ENCODE measurements at regions not wholly inside any gene's neighbourhood (a gene's known extent, or its start where the extent isn't known, plus 50 kb on each side); places are given as distances from the start of the nearest gene placed in this dataset.

- no peaks in the 10 kb centered on the region; the same call in 1 of the 2 replicates for H3K9me3 ChIP-seq (ENCODE audit: control insufficient read depth, insufficient read depth, low read length)
- ATAC-seq (ENCODE audit: low read depth) (no peak), DNase-seq (no peak)
- no peak overlapping the region for H2AK5ac ChIP-seq (ENCODE audit: low read depth, low read length)
- H3K4ac ChIP-seq (ENCODE audit: low read depth, low read length) = no peak overlapping the region
- no peak overlapping the region for H2BK20ac ChIP-seq (ENCODE audit: low read depth, low read length)
- no TSS peak for BruUV-seq (replicated peaks)
- WGBS, 2 experiments (ENCODE audit: extremely low coverage in 2 of 2, insufficient read length in 1 of 2) = no CpG with 5 or more reads among the region's 3 CpGs
- no peak overlapping the region for H2AFZ ChIP-seq (replicated peaks; ENCODE audit: low read length, poor library complexity)
- TF ChIP-seq ELK1 (IDR thresholded peaks at IDR 0.05; ENCODE audit: borderline replicate concordance, low read depth, low read length) (no peak), POLR2A (IDR thresholded peaks at IDR 0.05; ENCODE audit: low read depth, low read length) (no peak), MAFK (IDR thresholded peaks at IDR 0.05; ENCODE audit: low read depth, low read length) (no peak), NFE2L2 (IDR thresholded peaks at IDR 0.05; ENCODE audit: low read depth, low read length) (no peak), CTCF (conservative IDR thresholded peaks at IDR 0.05; ENCODE audit: low read depth, low read length) (no peak), CHD1 (IDR thresholded peaks at IDR 0.05; ENCODE audit: low read depth, low read length) (no peak), MXI1 (IDR thresholded peaks at IDR 0.05; ENCODE audit: borderline replicate concordance, low read depth, low read length) (no peak), BHLHE40 (IDR thresholded peaks at IDR 0.05; ENCODE audit: low read depth, low read length) (no peak), RFX5 (IDR thresholded peaks at IDR 0.05; ENCODE audit: low read depth, low read length) (no peak)
- dilution Hi-C loops (cut with HindIII; ENCODE audit: low sequenced_read_pairs, unreplicated experiment) (no loop called here), in situ Hi-C loops (cut with MboI; ENCODE audit: low sequenced_read_pairs) (no loop called here), intact Hi-C loops (cut with micrococcal nuclease) (no loop called here)
- no peak overlapping the region for H3K18ac ChIP-seq (ENCODE audit: low read depth, low read length)
- no peak overlapping the region for H3K9ac ChIP-seq (ENCODE audit: low read depth, low read length)
- no peak overlapping the region for H4K5ac ChIP-seq (ENCODE audit: low read depth, low read length)
- no peak overlapping the region for H3K23ac ChIP-seq (ENCODE audit: low read depth, low read length)
- no peaks in the 10 kb centered on the region for H3K27me3 ChIP-seq (ENCODE audit: control insufficient read depth, insufficient read depth, low read length)
- H2BK120ac ChIP-seq (ENCODE audit: low read depth, low read length) = no peak overlapping the region
- no peak overlapping the region for H2BK15ac ChIP-seq (ENCODE audit: low read depth, low read length)
- no peak overlapping the region for H3K56ac ChIP-seq (ENCODE audit: extremely low read depth, insufficient read depth, low read length)
- no peak overlapping the region for H3K4me2 ChIP-seq (ENCODE audit: low read depth, low read length)
- H3K79me1 ChIP-seq (ENCODE audit: low read depth in 1 of 2, low read length in 2 of 2) = no peaks in the 10 kb centered on the region
- H2AK9ac ChIP-seq (replicated peaks; ENCODE audit: low read depth, low read length, poor library complexity) = no peak overlapping the region
- H4K20me1 ChIP-seq (ENCODE audit: insufficient read depth, low read length) = no peaks in the 10 kb centered on the region
- no peaks in the 10 kb centered on the region for H3K4me1 ChIP-seq (ENCODE audit: control insufficient read depth, insufficient read depth, low read length)
- ChIA-PET CTCF (no interaction called here), POLR2A (ENCODE audit: unreplicated experiment) (no interaction called here)
- no peaks in the 10 kb centered on the region for H3K36me3 ChIP-seq (ENCODE audit: control insufficient read depth, insufficient read depth, low read length)
- no peak overlapping the region for H4K91ac ChIP-seq (ENCODE audit: insufficient read depth, low read depth, low read length)
- H4K8ac ChIP-seq (ENCODE audit: low read depth in 2 of 2, low read length in 2 of 2) = no peak overlapping the region
- no peak overlapping the region for H3K27ac ChIP-seq (ENCODE audit: insufficient read depth, low read length)
- no peak overlapping the region for H3K4me3 ChIP-seq (ENCODE audit: insufficient read depth, low read depth, low read length)
- H3K14ac ChIP-seq (replicated peaks; ENCODE audit: low read depth, low read length) = no peak overlapping the region
- no peaks in the 10 kb centered on the region for H3K9me1 ChIP-seq (ENCODE audit: insufficient read depth, low read length)
- H2BK5ac ChIP-seq (ENCODE audit: low read depth, low read length, poor library complexity, severe bottlenecking) = no peak overlapping the region
These were observed 162.4 kb upstream of the FSCB start for GRCh38 chr14:44669496-44669895.

All from IMR-90 (cell line).